CD4-positive, CD25-positive, alpha-beta regulatory T cell (primary cell): ENCODE measurements at regions not wholly inside any gene's neighbourhood (a gene's known extent, or its start where the extent isn't known, plus 50 kb on each side); places are given as distances from the start of the nearest gene placed in this dataset.

Source experiments
- ATAC-seq, 2 donors: fragments of 150-1000 bp; cut with Tn5 transposase; one replicate each; pipeline ENCODE4 v1.10.0; 2021; ENCODE audit warnings: low read depth in 2 of 2, moderate number of reproducible peaks in 2 of 2, moderate library complexity in 1 of 2
- DNase-seq, 3 donors: peaks; one replicate each; pipeline versions ENCODE4 v3.0.0 to v3.0.0-alpha.2; 2012 to 2022; ENCODE audit warnings: mixed read lengths in 1 of 3
- H3K27ac ChIP-seq: one replicate; pipeline ENCODE4 v1.7.0; 2013; ENCODE audit warnings: mild to moderate bottlenecking, low read length; ENCODE audit not compliant: insufficient read depth, poor library complexity, severe bottlenecking
- H3K27me3 ChIP-seq: one replicate; pipeline ENCODE4 v1.7.0; 2013; ENCODE audit warnings: low read length; ENCODE audit not compliant: control insufficient read depth, insufficient read depth
- H3K36me3 ChIP-seq: one replicate; pipeline ENCODE4 v1.7.0; 2013; ENCODE audit warnings: mild to moderate bottlenecking, low read length, moderate library complexity; ENCODE audit not compliant: control insufficient read depth, insufficient read depth
- H3K4me1 ChIP-seq: 2 replicates; pipeline ENCODE4 v1.7.0; 2013; ENCODE audit warnings: mild to moderate bottlenecking, low read length; ENCODE audit not compliant: insufficient read depth, control insufficient read depth, poor library complexity, severe bottlenecking
- H3K4me3 ChIP-seq: one replicate; pipeline ENCODE4 v1.7.0; 2013; ENCODE audit warnings: low read depth, mild to moderate bottlenecking, low read length, moderate library complexity
- H3K9me3 ChIP-seq, 2 experiments: 1 replicate in 1 of 2; 2 replicates in 1 of 2; pipeline ENCODE4 v1.7.0; 2013; ENCODE audit warnings: low read length in 2 of 2, mild to moderate bottlenecking in 1 of 2, moderate library complexity in 1 of 2; ENCODE audit not compliant: control insufficient read depth in 2 of 2
- H3K27ac Mint-ChIP-seq, 3 donors: one replicate each; pipeline ENCODE4 v1.8.0; 2020 to 2022; ENCODE audit warnings: mild to moderate bottlenecking in 3 of 3, mixed read lengths in 3 of 3, moderate library complexity in 2 of 3
- H3K27me3 Mint-ChIP-seq: one replicate; pipeline ENCODE4 v1.8.0; 2022; ENCODE audit warnings: mild to moderate bottlenecking, mixed read lengths
- H3K36me3 Mint-ChIP-seq: one replicate; pipeline ENCODE4 v1.8.0; 2020; ENCODE audit warnings: mixed read lengths
- H3K4me1 Mint-ChIP-seq, 4 donors: one replicate each; pipeline ENCODE4 v1.8.0; 2020 to 2022; ENCODE audit warnings: mixed read lengths in 4 of 4, mild to moderate bottlenecking in 1 of 4
- H3K4me3 Mint-ChIP-seq, 4 donors: one replicate each; pipeline ENCODE4 v1.8.0; 2020 to 2022; ENCODE audit warnings: mild to moderate bottlenecking in 4 of 4, mixed read lengths in 4 of 4, moderate library complexity in 3 of 4
- H3K9me3 Mint-ChIP-seq, 7 donors: one replicate each; pipeline ENCODE4 v1.8.0; 2020 to 2022; ENCODE audit warnings: mixed read lengths in 7 of 7, mild to moderate bottlenecking in 3 of 7, moderate library complexity in 2 of 7

- ATAC-seq (no peak), DNase-seq (no peak)
- Mint-ChIP-seq H3K4me1 (no peaks in the 10 kb centered on the region), H3K27me3 (no peaks in the 10 kb centered on the region), H3K36me3 (no peaks in the 10 kb centered on the region), H3K9me3 (peaks cover 0 to 5% (median 2%) of the 10 kb centered on the region in 7 donors), H3K27ac (no peak overlapping the region), H3K4me3 (no peak overlapping the region)
- Histone ChIP-seq H3K9me3 (no peaks in the 10 kb centered on the region), H3K4me3 (no peak overlapping the region), H3K27me3 (no peaks in the 10 kb centered on the region), H3K36me3 (no peaks in the 10 kb centered on the region), H3K27ac (no peak overlapping the region), H3K4me1 (no peaks in the 10 kb centered on the region)
These were observed 397.4 kb downstream of the C6orf118 start for GRCh38 chr6:164911873-164912580.

- DNase-seq (no peak), ATAC-seq (no peak)
- H3K4me1 Mint-ChIP-seq, result no peaks in the 10 kb centered on the region
- Histone ChIP-seq H3K36me3 (no peaks in the 10 kb centered on the region), H3K27me3 (no peaks in the 10 kb centered on the region), H3K4me1 (no peaks in the 10 kb centered on the region), H3K4me3 (no peak overlapping the region), H3K27ac (no peak overlapping the region), H3K9me3 (no peaks in the 10 kb centered on the region)
- no peak overlapping the region for H3K4me3 Mint-ChIP-seq
- no peaks in the 10 kb centered on the region for H3K36me3 Mint-ChIP-seq
- H3K27me3 Mint-ChIP-seq, result no peaks in the 10 kb centered on the region
- H3K27ac Mint-ChIP-seq, result no peak overlapping the region
- H3K9me3 Mint-ChIP-seq, result peaks cover 0 to 5% (median 2%) of the 10 kb centered on the region in 7 donors
These were observed 398.3 kb downstream of the C6orf118 start for GRCh38 chr6:164911151-164911550.

- DNase-seq (no peak), ATAC-seq (no peak)
- H3K4me3 ChIP-seq, result no peak overlapping the region
- no peak overlapping the region for H3K4me3 Mint-ChIP-seq
- H3K4me1 Mint-ChIP-seq, result no peaks in the 10 kb centered on the region
- H3K36me3 Mint-ChIP-seq, result no peaks in the 10 kb centered on the region
- H3K27me3 Mint-ChIP-seq, result no peaks in the 10 kb centered on the region
- no peaks in the 10 kb centered on the region for H3K36me3 ChIP-seq
- H3K9me3 ChIP-seq, result no peaks in the 10 kb centered on the region
- H3K27me3 ChIP-seq, result no peaks in the 10 kb centered on the region
- H3K9me3 Mint-ChIP-seq, result peaks cover 0 to 4% (median 0%) of the 10 kb centered on the region in 7 donors
- H3K27ac ChIP-seq, result no peak overlapping the region
- no peaks in the 10 kb centered on the region for H3K4me1 ChIP-seq
- no peak overlapping the region for H3K27ac Mint-ChIP-seq
These were observed 402.6 kb downstream of the C6orf118 start for GRCh38 chr6:164906766-164907165.

GRCh38 chr6:164905311-164905710 is 404.1 kb downstream of the C6orf118 start:
- Mint-ChIP-seq H3K27me3 (no peaks in the 10 kb centered on the region), H3K36me3 (no peaks in the 10 kb centered on the region), H3K4me1 (no peaks in the 10 kb centered on the region), H3K9me3 (peaks cover 0 to 6% (median 2%) of the 10 kb centered on the region in 7 donors), H3K4me3 (no peak overlapping the region), H3K27ac (no peak overlapping the region)
- ATAC-seq (no peak), DNase-seq (no peak)
- H3K36me3 ChIP-seq, result no peaks in the 10 kb centered on the region
- no peak overlapping the region for H3K4me3 ChIP-seq
- H3K9me3 ChIP-seq, result no peaks in the 10 kb centered on the region
- H3K27ac ChIP-seq, result no peak overlapping the region
- H3K4me1 ChIP-seq, result no peaks in the 10 kb centered on the region
- H3K27me3 ChIP-seq, result no peaks in the 10 kb centered on the region

GRCh38 chr6:164898412-164898811 is 411.0 kb downstream of the C6orf118 start:
- H3K27me3 ChIP-seq, result no peaks in the 10 kb centered on the region
- no peak overlapping the region for H3K27ac Mint-ChIP-seq
- no peaks in the 10 kb centered on the region for H3K9me3 ChIP-seq
- no peaks in the 10 kb centered on the region for H3K36me3 Mint-ChIP-seq
- DNase-seq, result no peak
- H3K4me3 ChIP-seq, result no peak overlapping the region
- H3K4me3 Mint-ChIP-seq, result no peak overlapping the region
- H3K4me1 Mint-ChIP-seq, result no peaks in the 10 kb centered on the region
- H3K9me3 Mint-ChIP-seq, result peaks cover 5 to 13% (median 7%) of the 10 kb centered on the region in 7 donors
- no peaks in the 10 kb centered on the region for H3K4me1 ChIP-seq
- no peaks in the 10 kb centered on the region for H3K27me3 Mint-ChIP-seq
- H3K27ac ChIP-seq, result no peak overlapping the region
- H3K36me3 ChIP-seq, result no peaks in the 10 kb centered on the region
- no peak for ATAC-seq

DNA sequence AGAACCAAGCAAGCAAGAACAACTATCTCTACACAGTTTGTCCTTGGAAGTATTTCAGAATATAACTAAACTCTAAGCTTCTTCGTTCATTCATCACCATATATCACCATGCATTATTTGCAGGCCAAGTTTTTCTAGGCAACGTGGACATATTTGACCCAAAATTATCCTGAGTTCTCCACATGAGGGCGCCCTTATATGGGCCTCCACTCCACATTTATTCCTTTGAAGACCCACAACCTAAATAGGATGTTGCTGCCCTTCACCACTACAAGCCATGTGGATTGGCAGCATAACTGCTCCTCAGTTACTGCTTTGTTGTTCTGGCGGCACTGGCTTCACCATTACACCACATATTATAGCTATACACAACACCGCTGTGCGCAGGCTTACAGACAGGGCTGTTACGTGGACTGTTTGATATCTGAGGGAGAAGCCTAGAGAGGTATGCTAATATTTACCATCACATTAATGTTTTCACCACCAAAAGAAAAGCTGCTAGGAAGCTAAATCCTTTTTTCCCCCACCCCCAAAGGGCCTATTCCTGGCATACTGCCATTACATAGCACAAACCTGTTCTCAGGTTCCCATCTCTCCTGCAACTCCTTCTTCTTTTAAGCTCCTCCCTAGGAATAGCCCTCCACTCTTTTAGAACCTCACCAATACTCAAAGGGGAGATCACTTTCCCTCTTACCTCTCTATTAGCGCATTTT is 411.7 kb downstream of the C6orf118 start:
- H3K4me3 ChIP-seq, result no peak overlapping the region
- H3K27me3 ChIP-seq, result no peaks in the 10 kb centered on the region
- no peaks in the 10 kb centered on the region for H3K9me3 ChIP-seq
- no peaks in the 10 kb centered on the region for H3K36me3 ChIP-seq
- no peak overlapping the region for H3K4me3 Mint-ChIP-seq
- no peaks in the 10 kb centered on the region for H3K27me3 Mint-ChIP-seq
- peaks cover 4 to 9% (median 7%) of the 10 kb centered on the region in 7 donors for H3K9me3 Mint-ChIP-seq
- no peaks in the 10 kb centered on the region for H3K4me1 ChIP-seq
- ATAC-seq (no peak), DNase-seq (no peak)
- no peaks in the 10 kb centered on the region for H3K36me3 Mint-ChIP-seq
- no peak overlapping the region for H3K27ac Mint-ChIP-seq
- H3K4me1 Mint-ChIP-seq, result no peaks in the 10 kb centered on the region
- no peak overlapping the region for H3K27ac ChIP-seq

- Histone ChIP-seq H3K9me3 (no peaks in the 10 kb centered on the region), H3K27me3 (no peaks in the 10 kb centered on the region), H3K27ac (no peak overlapping the region), H3K4me1 (no peaks in the 10 kb centered on the region), H3K36me3 (no peaks in the 10 kb centered on the region), H3K4me3 (no peak overlapping the region)
- Mint-ChIP-seq H3K36me3 (no peaks in the 10 kb centered on the region), H3K4me1 (no peaks in the 10 kb centered on the region), H3K9me3 (peaks cover 0 to 8% (median 3%) of the 10 kb centered on the region in 7 donors), H3K27ac (no peak overlapping the region), H3K27me3 (no peaks in the 10 kb centered on the region), H3K4me3 (no peak overlapping the region)
- no peak for ATAC-seq
- no peak for DNase-seq
These were observed 419.4 kb downstream of the C6orf118 start for GRCh38 chr6:164889980-164890379.

GRCh38 chr6:164887660-164888059 is 421.7 kb downstream of the C6orf118 start:
- ATAC-seq (no peak), DNase-seq (no peak)
- Histone ChIP-seq H3K36me3 (no peaks in the 10 kb centered on the region), H3K4me1 (no peaks in the 10 kb centered on the region), H3K27ac (no peak overlapping the region), H3K27me3 (no peaks in the 10 kb centered on the region), H3K9me3 (no peaks in the 10 kb centered on the region), H3K4me3 (no peak overlapping the region)
- no peak overlapping the region for H3K4me3 Mint-ChIP-seq
- no peaks in the 10 kb centered on the region for H3K36me3 Mint-ChIP-seq
- H3K27ac Mint-ChIP-seq, result no peak overlapping the region
- no peaks in the 10 kb centered on the region for H3K4me1 Mint-ChIP-seq
- no peaks in the 10 kb centered on the region for H3K27me3 Mint-ChIP-seq
- H3K9me3 Mint-ChIP-seq, result peaks cover 0 to 5% (median 2%) of the 10 kb centered on the region in 7 donors
